ENCODE measurements at regions not wholly inside any gene's neighbourhood (a gene's known extent, or its start where the extent isn't known, plus 50 kb on each side); places are given as distances from the start of the nearest gene placed in this dataset.

DNA sequence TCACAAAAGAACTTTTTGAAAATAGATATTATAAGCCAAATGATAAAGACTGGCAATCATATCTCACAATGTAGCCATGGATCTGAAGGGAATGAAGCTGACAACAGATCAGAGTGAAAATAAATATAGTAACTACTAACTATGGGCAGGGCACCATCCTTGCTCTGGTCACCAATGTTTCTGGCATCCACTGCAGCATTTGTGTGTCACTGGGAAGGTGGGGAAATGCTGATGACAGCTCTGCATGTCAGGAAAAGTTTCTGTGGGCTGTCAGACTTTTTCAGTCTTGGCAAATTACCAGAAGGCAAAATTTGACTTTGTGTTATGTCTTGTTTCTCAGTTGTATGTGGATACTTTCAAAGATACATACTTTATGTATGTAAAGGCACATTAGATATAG is 195.6 kb downstream of the ZNF326 start:
- no peak for DNase-seq

DNA sequence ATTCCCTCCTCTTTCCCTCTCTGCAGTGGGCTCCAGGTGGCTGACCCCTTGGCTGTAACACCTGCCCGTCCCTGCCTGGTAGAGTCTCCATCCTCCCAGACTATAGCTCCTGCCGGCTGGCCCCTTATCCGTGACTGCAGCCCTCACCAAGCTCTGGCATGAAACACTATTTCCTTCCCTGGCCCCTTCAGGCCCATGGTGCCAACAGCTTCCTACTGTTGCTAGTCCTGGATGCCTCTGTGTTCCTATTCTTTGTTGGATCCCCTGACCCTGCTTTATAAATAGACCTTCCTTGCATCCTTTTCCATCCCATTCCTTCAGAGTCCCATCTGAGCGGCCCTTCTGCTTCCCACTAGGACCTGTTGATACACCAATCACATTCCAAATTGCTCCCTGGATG is 195.0 kb downstream of the ZNF326 start:
- DNase-seq = no peak

- DNase-seq = no peak
These were observed 192.3 kb downstream of the ZNF326 start for GRCh38 chr1:90187323-90187585.

DNA sequence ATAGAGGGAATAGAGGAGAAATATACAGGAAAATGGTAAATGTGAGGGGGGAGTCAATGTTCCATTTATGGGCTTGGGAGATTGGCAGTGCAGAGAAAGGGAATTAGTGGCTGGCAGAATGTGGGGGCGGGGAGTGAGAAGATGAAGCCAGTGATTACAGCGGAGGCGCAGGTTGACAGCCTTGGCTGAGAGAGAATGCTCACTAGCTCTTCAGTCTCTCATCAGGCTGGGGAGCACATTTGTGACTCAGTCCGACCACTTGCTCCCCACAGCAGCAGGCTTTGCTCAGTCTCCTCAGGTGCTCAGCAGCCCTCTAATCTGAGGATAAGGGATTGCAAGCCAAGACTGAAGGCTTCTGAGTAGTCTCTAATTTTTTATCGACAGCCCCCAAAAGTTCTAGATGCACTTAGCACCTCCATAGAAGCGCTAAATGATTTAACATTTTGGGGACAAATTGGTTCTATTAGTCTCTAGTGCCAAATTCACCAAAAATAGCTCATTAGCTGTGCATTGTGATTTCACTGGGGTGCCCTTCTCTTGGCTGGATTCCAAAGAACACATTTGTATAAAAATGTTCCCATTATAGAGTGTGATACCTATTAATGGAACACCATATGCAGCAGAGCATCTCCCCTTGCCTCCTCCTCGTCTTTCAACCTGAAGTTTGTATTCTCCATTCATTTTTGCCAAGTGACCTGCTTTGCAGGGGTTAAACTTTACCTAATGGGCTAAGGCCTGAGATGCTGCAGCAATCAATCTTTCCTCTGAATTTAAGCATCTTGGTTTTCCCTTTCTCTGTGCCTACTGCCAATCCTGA is 191.8 kb downstream of the ZNF326 start:
- no peak for DNase-seq

GRCh38 chr1:90176530-90176929 is 181.6 kb downstream of the ZNF326 start:
- no peak for DNase-seq

- DNase-seq = no peak
These were observed 180.7 kb downstream of the ZNF326 start for GRCh38 chr1:90175490-90176167.

- no peak for DNase-seq
These were observed 179.3 kb downstream of the ZNF326 start for GRCh38 chr1:90174246-90174645.

GRCh38 chr1:90162216-90162615 is 167.3 kb downstream of the ZNF326 start:
- no peak for DNase-seq

GRCh38 chr1:90161625-90162024 is 166.7 kb downstream of the ZNF326 start:
- no peak for DNase-seq

- DNase-seq = no peak
These were observed 161.0 kb downstream of the ZNF326 start for GRCh38 chr1:90155721-90156487.

DNA sequence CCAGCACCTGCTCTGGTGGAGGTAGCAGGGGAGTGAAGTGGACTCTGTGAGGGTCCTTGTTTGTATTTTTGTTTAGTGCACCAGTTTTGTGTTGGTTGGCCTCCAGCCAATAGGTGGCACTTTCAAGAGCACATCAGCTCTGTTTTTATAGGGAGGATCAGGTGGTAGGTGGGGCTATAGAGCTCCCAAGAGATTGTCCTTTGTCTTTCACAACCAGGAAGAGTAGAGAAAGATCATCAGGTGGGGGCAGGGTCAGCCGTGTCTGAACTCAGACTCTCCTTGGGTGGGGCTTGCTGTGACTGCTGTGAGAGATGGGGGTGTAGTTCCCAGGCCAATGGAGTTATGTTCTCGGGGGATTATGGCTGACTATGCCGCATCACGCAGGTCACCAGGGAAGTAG is 159.8 kb downstream of the ZNF326 start:
- no peak for DNase-seq

DNA sequence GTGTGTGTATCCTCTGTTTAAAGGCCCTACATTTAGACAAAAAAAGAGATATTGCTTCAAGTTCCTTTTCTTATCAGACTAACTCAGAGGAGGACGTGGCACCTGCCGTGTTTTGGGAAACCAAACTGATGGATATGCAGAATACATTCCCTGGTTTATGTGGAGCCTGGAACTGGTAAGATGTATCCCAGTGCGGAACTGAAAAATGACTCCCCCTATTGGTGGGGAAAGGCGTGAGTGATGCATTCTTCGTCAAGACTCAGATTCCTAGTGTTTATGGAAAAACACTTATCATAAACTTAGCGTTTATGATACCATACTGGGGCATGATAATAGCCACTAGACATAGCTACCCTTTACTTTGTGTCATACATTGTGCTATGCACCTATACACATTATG is 154.2 kb downstream of the ZNF326 start:
- no peak for DNase-seq

- no peak for DNase-seq
These were observed 152.2 kb downstream of the ZNF326 start for GRCh38 chr1:90147093-90147492.

DNA sequence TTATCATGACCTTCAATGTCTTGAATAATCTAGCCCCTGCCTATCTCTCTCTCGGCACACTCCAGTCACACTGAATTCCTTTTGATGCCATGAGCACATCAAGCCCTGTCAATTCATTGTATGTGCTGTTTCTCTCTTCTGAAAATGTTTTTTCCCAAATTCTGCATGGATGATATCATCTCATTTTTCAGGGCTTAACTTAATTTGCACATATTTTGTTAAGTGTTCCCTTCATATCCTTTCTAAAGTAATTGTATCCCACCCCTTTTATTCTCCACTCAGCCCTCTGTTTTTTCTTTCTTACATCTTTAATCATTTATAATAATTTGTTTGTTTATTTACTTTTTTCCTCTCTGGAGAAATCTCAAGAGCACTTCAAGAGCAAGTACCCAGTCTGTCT is 149.9 kb downstream of the ZNF326 start:
- DNase-seq = no peak

DNA sequence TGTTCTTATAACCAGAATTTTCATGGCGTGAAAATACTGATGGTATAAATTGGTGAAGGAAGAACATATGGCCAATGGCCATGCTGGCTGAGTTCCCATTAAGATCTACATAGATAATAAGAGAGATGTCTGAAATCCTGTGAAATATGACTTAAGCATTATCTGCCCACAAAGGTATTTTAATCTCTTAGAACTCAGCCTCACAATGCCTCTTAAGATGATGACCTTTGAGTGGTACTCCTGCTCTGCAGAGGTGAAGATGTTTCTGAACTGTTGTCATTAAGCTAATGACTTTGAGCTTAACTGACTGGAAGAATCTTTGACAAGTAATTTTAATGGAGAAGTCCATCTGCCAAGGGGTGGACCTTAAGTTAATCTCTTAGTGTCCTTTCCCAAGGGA is 148.7 kb downstream of the ZNF326 start:
- no peak for DNase-seq

DNA sequence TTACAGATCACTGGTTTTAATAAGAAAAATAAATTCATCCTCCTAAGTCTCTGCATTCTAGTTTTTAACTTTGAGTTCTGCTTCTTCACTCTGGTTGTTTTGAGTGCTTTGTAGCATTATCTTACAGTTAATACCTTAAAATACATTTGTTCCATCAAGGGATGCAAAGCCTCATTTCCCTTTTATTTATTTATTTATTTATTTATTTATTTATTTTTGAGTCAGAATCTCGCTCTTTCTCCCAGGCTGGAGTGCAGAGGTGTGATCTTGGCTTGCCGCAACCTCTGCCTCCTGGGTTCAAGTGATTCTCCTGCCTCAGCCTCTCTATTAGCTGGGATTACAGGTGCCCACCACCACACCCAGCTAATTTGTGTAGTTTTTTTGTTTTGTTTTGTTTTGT is 147.8 kb downstream of the ZNF326 start:
- no peak for DNase-seq

DNA sequence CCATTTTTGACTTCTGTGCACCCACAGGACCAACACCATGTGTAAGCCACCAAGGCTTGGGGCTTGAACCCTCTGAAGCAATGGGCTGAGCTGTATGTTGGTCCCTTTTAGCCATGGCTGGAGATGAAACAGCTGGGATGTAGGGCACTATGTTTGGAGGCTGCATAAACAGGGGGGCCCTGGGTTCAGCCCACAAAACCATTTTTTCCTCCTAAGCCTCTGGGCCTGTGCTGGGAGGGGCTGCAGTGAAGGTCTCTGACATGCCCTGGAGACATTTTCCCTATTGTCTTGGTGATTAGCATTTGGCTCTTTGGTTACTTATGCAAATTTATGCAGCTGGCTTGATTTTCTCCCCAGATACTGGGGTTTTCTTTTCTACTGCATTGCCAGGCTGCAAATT is 144.9 kb downstream of the ZNF326 start:
- DNase-seq = no peak

- DNase-seq = no peak
These were observed 140.4 kb downstream of the ZNF326 start for GRCh38 chr1:90135286-90135685.

DNA sequence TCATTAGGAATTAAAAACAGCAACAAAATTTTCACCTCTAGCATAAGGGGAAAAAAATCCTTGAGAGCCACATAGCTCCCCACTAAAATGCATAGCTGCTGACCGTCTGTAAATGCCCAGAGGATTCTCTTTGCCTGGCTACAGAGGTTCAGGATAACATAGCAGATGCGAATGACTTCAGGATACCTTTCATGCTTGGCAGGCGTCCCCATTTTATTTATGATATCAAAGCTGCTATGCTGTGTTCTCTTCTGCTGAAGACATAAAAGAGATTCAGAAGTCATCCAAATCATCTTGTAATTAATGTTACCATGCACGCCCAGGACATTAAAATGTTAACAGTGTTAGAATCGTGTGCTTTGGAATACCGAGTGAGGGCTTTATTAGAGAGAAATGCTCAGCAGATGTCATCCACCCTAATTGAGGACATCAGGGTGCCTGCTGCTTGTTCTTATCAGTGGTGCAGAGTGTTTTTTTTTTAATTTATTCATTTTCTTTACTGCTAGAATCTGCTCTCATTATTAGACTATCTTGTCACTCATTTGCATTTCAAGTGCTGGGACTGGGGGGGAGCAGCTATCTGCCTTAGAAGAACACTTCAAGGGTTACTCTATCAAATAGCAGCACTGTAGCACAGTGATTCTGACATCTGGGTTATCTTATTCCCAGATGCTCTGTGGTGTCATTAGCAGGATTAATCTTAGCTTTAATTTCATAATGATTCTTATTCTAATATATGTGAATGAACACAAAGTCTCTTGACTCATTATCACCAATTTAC is 139.5 kb downstream of the ZNF326 start:
- no peak for DNase-seq

DNA sequence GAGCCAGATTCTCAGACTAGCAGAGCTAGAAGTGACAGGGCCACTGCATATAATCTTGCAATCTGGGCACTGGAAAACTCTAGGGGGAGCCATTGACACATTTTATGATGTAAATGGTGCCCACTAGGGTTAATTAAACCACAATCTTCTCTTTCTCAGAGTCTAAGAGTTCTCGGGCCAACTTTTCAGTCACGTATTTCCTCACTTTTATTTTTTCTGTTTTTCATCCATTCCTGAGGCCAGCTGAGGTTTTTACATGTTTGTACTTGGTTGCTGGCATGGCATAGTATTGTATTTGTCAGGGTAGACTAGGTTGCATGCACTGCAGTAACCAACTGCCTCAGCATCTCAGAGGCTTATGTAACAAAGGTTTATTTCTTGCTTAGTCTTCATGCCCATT is 138.2 kb downstream of the ZNF326 start:
- DNase-seq = peak; percentile 23

- DNase-seq = no peak
These were observed 137.4 kb downstream of the ZNF326 start for GRCh38 chr1:90132306-90132705.

- DNase-seq = peak; percentile 8
These were observed 132.5 kb downstream of the ZNF326 start for GRCh38 chr1:90127288-90127953.

- DNase-seq = no peak
These were observed 131.9 kb downstream of the ZNF326 start for GRCh38 chr1:90126834-90127233.
